G401.6 (cell line): ENCODE measurements at regions not wholly inside any gene's neighbourhood (a gene's known extent, or its start where the extent isn't known, plus 50 kb on each side); places are given as distances from the start of the nearest gene placed in this dataset.

Source experiments
- FAIRE-seq: peaks from 2 replicates; lab custom pipeline; 2012; peaks lifted over from hg19 to GRCh38; lab: Jason Lieb, UNC

DNA sequence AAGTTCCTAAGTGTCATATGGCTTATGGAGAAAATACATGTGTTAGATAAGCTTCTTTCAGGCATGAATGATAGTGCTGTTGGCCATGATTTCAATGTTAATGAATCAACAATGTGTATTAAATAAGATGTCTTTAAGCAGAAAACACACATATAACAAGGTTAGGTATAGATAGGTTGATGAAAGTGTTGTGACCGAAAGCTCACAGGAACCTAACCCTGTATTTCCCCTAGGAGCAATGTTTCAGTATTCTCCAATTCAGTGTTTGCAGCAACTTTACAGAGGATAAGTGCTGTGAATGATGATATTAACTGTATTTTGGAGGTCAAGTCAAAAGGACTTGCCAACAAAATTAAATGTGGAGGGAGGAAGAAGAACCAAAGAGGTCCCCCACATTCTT is 82.8 kb upstream of the PRDM11 start:
- no peak for FAIRE-seq

DNA sequence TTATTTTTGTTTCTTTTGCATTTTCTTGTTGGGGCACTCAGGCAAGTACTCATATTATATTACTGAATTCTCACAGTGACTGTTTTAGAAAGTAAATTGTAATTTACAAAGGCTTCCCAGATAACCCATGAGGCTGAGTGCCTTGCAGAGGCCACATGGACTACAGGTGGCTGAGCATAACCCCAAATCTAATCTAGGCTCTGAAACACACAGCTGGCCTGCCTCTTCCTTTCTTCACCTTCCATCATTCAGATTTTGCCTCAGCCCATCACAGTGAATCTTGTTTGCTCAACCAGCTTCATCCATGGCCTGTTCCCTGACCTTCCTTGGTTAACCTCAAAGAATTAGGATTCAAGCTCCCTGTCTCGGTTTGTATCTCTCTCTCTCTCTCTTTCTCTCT is 78.5 kb upstream of the PRDM11 start:
- FAIRE-seq: no peak

DNA sequence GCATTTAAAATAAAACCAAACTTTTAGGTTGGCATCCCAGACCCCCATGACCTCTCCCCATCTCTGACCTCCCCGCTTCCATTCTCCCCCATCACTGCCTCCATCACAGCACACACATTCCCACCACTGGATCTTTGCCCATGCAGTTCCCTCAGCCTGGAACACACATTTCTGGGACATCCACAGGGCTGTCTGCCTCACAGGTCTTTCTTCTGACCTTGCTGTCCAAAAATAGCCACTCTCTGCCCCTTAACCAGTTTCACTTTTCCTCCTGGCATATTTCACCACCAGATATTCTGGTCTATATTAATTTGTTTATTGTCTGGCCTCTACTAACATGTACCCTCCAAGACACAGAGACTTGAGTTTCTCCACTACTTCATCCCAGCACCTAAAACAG is 75.2 kb upstream of the PRDM11 start:
- no peak for FAIRE-seq

DNA sequence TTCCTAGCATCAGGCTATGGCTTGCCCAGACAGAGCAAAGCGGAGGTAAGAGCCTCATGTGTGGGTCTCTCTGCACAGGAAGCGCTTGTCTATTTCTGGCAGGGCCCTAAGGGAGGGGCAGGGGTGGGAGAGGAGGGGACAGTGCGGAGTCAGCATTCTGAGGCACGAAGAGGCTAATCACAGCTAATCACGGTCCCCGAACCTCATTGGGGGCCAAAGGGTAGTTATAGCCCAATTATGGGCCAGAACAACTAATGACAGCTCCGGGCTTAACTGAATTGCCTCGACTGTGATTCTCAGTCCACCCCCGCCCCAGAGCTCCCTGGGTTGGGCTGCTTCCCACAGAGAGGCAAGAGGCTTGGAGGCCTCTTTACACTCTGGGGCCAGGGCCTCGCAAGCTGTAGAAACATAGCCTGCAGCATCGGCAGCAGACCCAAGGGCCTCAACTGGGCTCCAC is 72.7 kb upstream of the PRDM11 start:
- no peak for FAIRE-seq

DNA sequence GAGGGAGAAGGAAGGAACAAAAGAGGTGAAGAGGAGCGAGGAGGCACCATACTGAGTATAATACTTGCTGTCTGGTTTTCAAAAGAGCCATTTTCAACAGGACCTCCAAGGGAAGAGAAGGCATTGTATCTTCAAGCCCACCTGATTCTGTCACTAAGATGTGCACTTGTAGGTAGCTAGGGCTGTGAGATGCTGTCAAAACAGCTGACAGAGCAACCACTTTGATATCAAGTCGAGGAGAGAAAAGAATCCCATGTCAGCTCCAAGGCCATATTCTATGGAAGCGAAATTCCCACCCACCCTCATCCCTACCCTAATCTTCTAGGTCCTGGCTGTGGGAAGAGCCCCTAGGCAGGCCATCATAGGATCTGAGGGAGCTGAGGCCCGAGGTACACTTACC is 70.9 kb upstream of the PRDM11 start:
- FAIRE-seq: no peak

DNA sequence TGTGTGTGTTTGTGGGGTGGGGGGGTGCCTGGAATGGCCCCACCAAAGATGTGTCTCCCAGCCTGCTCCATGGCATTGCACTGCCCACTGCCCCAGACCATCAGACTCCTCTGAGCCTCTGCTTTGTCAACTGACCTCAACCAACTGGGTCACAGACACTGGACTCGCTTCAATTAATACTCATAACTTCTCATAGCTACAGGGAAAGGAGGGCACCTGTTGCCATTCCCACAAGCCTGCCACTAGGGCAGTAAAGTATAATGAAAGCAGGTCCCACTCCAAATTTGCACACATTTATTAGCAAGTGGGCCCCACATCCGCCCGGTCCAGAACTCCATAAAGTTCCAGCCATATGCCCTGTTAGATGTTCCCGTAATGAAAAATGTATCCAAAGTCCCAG is 70.5 kb upstream of the PRDM11 start:
- FAIRE-seq: no peak

DNA sequence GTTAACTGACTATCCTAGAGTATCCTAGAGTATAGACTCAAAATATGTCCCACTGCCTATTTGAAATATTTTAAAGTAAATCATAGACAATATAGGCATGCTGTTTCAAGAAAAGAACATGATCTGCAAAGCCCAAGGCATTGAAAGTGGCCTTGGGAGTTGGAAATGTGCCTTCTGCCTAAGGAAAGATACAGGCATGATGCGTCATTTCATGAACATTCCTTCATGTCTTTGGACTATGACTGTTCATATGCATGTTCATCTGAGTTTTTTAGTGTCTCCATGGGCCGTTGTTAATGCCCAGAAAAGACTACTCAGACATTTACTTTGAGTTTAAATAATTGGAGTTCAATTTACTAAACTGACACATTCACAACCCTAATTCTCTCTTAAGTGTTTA is 69.7 kb upstream of the PRDM11 start:
- FAIRE-seq: peak; percentile 80

DNA sequence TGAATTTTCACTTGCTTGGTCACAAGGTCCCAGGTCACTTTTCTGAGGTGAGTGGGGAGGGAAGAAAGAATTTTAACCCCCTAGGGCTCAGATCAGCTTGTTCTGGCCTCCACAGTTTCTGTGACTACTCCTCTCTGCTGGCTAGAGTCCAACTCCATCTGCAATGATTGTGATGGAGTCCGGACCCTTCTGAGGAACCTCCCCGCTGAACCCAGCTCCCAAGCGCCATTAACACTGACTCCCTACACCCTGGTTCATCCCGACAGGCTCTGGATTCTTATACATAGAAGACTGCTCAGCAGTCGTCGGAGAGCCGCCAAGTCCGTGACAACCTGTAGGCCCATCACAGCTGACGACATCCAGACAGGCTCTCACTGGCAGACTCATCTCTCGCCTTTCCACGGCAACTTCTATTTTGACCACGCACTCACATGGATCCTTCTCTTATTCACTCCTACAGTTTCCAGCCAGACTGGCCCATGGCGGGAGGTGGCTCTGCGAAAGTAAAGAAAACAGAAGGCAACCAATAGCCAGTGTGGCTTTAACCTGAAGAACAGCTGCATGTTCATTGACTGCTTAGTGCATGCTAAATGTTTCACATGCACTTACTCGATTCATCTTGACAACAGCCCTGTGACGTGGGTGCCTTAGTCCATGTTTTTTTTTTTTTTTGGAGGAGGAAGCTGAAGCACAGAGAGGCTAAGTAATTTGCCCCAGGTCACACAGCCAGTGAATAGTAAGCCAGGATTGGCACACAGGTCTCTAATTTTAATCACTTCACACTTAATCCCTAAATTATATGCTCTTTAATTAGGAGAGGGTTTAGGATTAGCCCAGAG is 68.0 kb upstream of the PRDM11 start:
- peak; percentile 93 for FAIRE-seq

DNA sequence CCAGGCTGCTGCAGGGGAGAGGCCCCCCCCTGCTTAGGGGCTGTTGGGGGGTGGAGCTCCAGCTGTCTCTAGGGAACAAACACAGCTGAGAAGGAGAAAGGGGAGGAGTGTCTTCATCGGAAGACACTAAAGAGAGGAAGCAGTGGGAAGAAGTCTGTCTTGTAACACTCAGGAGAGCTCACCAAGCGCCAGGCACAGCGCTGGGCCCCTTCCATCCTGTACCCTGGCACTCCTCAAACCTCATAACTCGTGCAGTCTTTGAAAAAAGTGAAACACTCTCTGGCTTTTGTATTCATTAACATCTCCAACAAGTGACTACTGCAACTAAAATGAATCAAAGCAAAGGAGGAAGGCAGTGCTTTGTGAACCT is 67.4 kb upstream of the PRDM11 start:
- no peak for FAIRE-seq

DNA sequence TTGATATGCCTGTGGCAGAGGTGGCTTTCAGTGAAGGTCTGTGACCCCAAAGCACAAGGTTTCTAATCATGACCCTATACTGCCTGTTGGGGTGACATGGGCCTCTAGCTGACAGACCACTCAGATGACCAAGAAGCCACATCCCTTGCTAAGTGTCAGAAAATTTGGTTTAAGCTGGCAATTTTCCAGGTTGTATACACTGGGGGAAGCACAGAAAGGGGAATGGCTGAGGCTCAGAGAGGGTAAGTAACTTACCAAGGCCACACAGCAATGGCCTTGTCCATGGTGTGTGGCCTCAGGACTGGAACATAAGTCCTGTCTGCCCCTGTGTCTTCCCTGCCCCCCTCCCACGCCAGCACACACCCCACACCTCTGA is 66.9 kb upstream of the PRDM11 start:
- no peak for FAIRE-seq

DNA sequence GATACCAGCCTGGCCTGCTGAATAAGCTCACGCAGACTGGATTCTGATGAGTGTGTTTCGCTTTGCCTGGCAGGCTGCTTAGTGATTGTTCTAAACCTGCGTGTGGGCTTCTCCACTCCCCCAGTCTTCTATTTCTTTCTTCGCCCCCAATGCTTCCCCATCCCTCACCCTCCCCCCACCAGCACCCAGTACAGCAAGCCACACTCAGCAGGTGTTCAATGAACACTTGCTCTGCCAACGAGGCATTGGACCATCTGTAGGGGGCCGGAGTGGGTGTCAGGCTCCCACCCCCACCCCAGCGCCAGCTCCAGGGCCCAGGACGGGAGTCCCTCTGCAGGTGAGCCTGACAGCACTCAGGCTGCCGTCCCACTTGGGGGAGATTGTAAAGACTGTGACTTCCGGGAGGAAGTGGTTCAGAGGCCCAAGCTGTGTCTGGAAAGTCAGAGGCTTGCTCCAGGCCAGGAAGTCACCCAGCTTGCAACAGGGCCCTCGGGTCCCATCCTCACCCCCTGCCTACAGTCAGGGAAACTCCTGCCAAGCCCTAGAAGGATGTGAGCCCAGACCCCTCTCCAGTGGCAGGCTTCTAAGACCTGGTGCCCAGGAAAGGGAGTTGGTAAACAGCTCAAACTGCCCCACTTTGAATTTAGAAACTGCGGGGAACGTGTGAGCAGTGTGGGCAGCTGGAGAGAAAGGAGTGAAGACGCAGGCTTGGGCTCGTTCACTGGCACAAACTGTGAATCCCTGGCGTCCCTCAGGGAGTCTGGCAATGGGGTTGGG is 66.3 kb upstream of the PRDM11 start:
- no peak for FAIRE-seq

DNA sequence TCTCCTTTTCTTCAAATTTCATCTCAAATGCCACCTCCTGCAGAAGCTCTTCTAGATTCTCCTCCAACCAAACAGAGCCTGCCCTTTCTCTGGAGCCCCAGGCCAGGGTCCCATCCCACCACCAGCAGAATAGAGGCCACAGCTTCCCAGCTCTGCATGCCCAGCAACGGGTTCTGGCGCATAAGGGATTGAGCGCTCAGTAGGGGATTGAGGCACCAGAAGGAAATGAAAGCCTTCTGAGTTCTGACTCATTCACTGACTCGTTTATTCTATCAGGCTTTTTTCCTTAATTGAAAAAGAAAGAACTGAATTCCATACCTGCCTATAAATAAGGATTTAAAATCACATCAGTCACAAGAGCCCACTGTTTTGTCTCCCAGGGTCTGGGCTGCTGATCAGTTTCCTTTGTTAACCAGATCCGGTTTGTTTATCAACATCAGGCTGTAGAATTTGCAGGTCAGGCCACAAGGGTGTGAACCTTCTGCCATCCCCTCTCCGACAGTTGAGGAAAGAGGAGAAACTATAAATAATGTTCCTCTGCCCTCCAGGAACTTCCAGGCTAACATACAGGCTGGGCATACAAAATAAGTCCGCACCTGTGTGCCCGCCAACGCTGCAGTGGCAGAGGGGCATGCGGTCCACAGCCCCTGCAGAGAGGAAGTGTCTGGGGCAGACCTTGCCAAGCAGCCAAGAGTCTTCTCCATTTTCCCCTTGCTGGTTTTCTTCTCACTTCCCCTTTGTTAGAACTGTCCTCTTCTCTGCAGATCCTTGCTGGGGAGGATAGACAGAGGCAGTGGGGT is 63.5 kb upstream of the PRDM11 start:
- peak; percentile 99 for FAIRE-seq

DNA sequence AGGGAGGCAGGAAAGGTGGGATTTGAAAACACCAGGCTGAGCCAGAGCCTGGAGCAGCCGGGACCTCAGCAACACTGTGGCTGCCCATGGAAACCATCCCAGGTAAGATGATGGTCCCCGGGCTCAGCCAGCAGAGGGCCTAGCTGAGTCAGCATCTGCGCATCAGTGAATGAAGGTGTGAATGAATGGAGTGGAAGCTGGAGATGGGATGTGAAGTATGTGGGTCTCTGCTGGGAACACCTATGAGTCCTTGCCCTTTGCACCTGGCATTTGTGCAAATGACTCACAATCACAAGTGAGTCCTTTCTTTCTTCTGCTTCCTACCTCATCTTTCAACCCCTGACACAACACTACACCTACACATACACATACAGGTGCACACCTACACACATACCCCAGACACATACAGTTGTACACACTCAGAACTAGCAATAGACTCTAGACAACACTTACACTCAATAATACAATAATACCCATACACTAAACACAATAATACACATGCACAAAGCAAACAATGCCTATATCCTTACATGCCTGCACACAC is 62.8 kb upstream of the PRDM11 start:
- peak; percentile 90 for FAIRE-seq

DNA sequence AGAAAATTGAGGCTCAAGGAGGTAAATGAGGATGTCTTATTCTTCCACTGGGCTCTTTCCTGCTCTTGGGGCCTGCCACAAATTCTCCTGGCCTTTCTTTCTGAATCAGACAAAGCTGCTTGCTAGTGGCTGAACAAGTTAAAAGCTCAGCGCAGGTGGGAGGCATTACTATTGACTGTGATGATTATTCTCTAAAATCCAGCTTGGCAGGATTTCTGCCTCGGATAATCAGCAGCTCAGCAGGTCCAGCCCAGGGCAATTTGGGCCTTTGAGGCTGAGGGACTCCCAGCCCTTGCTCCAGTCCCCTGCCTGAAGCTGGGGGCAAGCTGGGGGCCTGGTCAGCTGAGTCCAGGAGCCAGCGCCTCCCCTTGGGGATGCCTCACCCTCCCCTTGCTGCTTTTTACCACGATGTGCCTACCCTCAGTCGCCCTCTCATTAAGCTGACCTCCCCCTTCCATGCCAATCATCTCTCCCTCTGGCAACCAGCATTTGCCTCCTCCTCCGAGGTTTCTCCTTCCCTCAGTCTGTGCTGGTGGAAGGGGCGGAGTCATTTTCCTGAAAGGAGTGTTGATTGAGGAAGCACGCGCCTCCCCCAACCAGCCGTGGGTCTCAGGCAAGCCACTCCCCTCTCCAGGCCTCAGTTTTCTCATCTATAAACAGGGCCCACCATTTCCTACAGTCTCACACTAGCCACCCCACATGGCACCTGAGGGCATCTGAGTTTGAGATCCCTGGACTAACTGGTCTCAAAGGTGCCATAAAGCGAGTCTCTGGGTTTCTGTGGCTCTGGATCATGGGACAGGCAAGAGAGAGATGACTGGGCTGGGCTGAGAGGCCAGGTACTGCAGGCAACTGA is 60.6 kb upstream of the PRDM11 start:
- peak; percentile 90 for FAIRE-seq

DNA sequence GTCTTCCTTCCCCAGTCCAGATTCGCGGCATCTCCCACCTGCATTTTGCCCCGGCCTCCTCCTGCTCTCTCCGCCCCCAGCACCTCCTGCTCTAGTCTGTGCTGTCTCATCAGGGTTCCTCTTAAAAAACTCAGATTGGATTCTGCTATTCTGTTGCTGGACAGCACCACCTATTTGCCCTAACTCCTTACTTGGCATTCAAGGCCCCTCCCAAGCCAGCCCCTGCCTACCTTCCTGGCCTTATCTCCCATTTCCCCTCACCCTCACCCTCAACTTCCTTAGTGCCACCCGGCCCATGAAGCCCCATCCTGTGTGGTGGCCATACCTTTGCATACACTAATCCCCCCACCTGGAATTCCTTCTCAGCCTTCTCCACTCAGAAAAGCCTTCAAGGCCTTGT is 59.9 kb upstream of the PRDM11 start:
- FAIRE-seq: no peak

DNA sequence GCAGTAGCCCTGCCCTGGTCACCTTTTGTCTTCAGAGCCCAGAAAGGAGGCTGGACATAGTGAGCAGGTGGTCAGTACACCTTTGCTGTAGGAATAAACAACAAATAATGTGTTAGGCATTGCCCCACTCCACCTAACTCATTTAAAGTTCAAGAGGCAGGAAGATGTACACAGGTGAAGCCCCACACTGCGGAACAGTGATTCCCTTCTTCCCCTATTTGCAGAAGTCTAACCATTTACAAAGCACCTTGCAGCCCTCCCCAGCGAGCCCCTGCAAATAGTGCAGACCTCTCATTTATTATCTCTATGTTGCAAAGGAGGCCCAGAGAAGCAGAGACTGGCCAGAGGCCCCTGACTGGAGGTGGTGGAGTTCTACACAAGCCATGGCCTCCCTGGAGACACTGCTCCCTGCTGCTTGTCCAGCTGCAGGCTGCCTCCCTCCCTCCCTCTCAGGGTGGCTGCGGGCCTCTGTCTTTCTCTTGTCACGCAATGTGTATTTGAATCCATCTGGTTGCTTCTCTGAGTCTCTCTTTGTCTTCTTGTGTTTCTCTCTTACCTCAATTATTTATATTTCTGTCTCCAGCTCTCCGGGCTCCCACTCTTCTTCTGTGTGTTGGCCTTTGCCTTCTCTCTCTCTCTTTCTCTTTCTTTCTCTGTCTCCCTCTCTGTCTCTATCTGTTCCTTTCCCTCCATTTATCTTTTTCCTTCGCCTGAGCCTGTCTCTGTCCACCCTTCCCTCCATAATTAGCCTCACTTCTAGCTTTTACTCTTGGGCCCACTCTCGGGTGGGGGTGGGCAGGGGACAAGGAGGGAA is 59.1 kb upstream of the PRDM11 start:
- FAIRE-seq: no peak

DNA sequence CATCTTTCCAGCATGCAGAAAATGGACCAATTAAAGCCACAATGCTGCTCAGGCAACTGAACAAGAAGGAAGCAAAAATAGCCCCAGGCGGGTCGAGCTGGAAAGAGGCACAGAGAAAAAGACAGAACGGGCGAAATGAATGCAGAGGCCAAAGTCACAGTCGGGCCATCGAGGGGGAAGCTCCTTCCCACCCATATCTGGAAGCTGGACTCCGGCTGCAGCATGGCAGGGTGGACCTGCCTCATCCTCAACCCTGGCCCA is 58.6 kb upstream of the PRDM11 start:
- no peak for FAIRE-seq

DNA sequence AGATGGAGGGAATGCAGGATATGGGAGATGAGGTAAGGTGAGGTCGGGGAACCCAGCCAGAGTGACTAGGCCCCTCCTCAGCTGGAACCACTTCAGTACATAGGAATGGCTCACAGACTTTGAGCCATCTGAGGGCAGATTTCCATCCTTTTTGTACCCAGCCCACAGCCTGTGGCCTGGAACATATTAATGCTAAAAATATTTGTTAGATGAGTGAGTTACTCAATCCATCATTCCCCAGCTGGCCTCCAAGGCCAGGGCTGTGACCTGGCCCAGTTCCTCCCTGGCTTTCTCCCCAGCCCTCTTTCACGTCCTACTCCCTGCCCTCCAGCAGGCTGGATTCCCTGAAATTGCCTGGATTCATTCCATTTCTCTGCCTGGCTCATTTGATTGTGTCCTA is 57.2 kb upstream of the PRDM11 start:
- peak; percentile 75 for FAIRE-seq

DNA sequence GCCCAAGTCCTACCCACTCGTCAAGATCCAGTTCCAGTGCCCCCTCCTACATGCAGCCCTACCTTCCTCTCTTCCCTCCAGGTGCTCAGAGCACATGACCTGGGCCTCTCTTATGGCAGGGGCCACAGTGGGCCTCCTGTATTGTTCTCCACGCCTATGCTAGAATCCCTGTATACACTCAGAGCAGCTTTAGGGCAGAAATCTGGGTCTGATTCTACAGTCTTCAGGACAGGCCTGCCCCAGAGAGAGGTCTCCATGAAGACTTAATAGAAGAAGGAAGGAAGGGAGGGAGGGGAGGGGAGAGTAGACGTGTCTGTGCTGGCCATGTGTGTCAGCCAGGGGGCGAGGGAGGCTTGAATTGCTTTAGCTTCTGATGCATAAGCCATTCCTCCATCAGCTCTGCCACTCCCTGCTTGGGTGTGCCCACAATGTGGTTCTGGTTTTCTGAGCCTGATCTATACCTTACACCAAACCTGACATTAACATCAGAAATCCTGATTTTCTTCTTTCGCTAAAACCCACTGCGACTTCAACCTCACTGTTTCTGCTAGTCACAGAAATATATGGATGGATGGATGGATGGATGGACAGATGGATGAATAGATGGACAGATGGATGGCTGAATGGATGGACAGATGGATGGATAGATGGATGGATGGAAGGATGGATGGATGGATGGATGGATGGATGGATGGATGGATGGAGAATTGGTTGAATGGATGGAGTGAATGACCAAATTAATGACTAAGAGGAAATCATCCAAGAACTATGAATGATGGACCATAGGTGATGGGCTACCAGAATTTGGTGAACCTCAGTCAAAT is 56.6 kb upstream of the PRDM11 start:
- no peak for FAIRE-seq

DNA sequence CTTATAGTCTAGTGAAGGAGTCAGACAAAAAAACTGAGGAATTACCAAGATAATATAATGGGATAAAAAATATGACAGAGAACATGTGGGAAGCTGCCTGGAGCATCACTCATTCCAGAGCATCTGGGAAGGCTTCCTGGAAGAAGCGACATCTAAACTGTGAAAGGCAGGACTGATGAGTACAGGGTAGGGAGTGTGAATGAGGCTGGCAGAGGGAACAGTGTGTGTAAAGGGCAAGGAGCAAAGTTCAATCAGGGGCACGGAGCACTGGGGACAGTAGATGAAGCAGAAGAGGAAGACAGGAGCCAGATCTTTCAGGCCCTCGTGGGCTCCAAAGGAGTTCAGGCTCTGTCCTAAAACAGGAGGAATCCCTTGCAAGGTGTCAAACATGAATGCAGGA is 55.8 kb upstream of the PRDM11 start:
- no peak for FAIRE-seq
